ENCODE measurements at regions not wholly inside any gene's neighbourhood (a gene's known extent, or its start where the extent isn't known, plus 50 kb on each side); places are given as distances from the start of the nearest gene placed in this dataset.

DNA sequence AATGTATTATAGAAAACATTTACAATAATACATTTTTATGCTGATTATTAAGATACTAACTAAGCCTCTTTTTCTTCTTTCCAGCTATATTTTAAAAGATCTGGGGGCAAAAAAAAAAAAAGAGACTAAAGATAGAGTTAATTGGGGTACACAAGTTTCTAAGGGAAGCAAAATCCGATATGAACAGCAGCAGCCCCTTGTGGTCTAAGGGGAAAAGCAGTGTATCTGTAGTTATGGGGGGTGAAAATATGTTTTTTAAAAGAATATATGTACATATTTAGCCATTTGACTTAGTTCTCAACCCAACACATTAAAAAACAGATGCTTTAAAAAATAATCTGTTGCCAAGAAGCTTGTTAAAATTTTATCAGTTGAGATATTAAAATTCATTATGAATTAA is 134.3 kb upstream of the POU5F2 start:
- no peak for DNase-seq

- DNase-seq: no peak
These were observed 133.1 kb upstream of the POU5F2 start for GRCh38 chr5:93874491-93874890.

GRCh38 chr5:93874080-93874479 is 132.7 kb upstream of the POU5F2 start:
- no peak for DNase-seq

GRCh38 chr5:93873211-93873736 is 131.9 kb upstream of the POU5F2 start:
- DNase-seq: no peak

DNA sequence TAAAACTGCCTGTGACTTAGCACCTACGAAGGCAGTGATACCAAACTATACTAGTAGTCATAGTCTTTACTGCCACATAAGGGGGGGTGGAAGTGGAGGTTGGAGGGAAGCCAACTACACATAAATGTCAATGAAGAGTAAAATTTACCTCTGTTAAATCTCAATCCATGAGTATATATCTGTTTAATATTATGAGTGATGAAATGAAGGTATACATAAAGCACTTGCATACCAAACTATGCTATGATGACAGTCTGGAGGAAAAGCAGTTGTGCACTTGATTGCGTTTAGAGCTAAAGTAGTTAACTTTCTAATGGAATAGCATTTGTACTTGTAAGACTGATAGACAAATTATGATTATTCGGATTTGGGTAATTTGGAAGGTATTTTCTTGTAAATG is 129.2 kb upstream of the POU5F2 start:
- no peak for DNase-seq

DNA sequence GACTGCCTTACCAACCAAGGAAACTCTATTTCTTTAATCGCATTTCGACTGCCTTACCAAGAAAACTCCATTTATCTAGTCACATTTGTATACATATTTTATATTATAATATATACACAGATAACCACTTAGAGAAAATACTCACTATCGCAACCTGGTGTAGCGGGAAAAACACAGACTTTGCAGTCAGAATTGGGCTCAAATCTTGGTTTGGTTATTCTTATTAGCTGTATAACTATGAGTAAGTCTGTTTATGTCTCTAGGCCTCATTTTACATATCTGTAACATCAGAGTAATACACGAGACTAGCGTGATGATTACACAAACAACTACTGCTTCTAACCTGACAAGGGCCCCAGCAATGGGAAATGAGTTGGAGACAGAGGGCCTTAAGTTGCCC is 127.5 kb upstream of the POU5F2 start:
- no peak for DNase-seq

GRCh38 chr5:93850311-93850710 is 108.9 kb upstream of the POU5F2 start:
- DNase-seq: no peak

- no peak for DNase-seq
These were observed 104.0 kb upstream of the POU5F2 start for GRCh38 chr5:93845376-93845775.

GRCh38 chr5:93831449-93831848 is 90.0 kb upstream of the POU5F2 start:
- DNase-seq: no peak

- no peak for DNase-seq
These were observed 89.5 kb upstream of the POU5F2 start for GRCh38 chr5:93830893-93831292.

DNA sequence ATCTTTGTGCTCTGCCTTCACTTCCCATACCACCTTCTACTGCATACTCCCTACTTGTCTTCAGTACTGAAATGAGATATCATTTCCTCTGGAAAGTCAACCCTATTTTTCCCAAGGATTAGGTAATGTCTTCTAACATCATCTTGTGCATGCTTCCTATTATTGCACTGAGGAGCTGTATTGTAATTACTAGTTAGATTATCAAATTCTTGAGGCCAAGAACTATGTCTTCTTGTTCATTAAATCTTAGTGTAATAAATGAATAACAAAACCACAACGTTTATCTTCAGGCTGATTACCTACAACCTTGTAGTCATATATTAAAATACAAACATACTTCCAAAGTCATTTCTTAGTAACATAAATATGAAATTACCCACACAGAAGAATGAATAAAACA is 87.9 kb upstream of the POU5F2 start:
- DNase-seq: no peak

DNA sequence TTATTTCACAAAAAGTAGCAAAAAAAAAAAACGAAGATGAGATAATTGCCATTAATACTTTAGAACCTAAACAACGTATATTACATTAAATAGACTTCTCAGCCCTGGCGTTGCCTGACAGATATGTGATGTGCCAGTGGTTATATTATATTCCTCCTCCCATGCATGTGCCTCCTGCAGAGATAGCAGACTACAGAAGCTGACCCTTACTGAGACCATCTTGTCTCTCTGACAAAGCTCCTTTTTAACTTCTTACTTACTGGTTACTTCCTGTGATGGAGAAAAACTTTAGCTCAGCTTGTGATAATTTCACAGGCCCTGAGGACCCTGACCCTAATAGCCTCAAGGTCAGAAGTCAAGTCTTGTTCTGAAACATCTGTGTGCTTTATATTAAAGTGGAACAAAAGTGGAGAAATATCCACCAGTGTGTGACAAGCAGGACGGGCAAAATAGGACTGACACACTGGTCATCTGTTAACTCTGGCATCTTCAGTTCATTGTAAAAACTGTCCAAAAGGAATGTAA is 80.6 kb upstream of the POU5F2 start:
- no peak for DNase-seq

DNA sequence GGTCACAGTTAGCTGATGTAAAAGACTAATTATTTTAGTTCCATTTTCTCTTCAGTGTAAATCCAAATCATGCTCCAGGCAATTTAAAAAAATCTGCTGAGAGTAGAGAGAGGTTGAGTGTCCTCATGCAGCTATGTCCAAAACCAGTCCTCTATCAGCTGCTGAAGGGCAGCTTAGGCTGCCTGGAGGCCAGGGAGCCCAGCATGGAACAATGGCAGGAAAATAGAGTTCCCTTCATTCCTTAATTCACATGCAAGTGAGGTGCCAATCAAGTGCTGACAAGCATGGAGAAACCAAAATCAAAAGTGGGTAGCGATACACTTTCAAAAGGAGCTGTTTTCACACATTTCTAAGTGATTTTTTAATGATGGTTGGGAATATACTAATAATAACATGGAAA is 78.3 kb upstream of the POU5F2 start:
- no peak for DNase-seq

- DNase-seq: no peak
These were observed 69.4 kb upstream of the POU5F2 start for GRCh38 chr5:93810780-93811179.

- DNase-seq: no peak
These were observed 68.0 kb upstream of the POU5F2 start for GRCh38 chr5:93809430-93809829.

DNA sequence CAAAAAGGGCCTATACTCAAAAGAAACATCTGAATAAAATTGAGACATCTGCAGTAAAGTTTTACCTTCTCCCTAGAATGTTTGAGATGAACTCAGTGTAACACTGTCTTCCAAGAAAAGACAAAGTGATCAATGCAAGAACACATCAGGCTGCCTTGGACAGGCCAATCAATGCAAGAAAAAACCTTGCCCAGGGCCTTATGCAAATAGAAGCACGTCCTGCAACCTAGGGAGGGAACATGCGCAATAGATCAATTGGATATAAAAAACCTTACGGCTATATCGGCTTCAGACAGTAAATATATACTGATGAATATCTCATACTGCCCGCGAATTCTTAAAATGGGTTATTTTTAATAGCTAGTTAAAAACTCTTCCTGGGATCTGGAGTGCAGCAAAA is 66.4 kb upstream of the POU5F2 start:
- DNase-seq: no peak

DNA sequence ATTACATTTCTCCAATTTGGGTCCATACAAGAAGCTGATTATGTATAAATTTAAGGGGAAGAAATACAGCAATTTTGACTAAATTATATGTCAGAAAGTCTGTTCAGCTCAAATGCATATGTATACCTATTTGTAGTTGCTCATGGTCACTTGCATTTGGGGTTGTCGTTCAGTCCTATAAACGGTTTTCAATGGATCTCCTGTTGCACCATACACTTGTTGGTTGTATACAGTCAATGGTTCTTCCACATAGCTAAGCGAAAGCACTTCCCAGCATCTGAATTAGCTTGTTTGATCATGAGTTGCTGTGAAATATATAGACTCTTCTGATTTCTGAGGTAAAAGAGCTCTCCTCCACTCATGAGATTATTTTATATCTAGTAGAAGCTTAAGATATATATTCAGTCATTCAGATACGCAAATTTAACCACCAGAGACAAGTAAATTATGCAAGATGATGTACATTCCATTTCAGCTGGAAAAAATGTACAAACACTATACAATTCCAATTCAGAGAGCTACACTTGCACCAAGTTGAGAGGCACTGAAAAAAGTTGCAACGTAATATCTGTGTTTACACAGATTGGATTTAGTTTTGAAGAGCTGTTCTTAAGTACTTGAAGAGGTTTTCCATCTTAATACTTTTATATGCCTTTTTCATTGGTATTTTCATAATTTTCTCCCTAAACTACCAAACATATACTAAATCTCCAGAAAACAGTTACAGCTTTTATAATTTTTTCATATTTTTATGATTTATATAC is 64.4 kb upstream of the POU5F2 start:
- no peak for DNase-seq

DNA sequence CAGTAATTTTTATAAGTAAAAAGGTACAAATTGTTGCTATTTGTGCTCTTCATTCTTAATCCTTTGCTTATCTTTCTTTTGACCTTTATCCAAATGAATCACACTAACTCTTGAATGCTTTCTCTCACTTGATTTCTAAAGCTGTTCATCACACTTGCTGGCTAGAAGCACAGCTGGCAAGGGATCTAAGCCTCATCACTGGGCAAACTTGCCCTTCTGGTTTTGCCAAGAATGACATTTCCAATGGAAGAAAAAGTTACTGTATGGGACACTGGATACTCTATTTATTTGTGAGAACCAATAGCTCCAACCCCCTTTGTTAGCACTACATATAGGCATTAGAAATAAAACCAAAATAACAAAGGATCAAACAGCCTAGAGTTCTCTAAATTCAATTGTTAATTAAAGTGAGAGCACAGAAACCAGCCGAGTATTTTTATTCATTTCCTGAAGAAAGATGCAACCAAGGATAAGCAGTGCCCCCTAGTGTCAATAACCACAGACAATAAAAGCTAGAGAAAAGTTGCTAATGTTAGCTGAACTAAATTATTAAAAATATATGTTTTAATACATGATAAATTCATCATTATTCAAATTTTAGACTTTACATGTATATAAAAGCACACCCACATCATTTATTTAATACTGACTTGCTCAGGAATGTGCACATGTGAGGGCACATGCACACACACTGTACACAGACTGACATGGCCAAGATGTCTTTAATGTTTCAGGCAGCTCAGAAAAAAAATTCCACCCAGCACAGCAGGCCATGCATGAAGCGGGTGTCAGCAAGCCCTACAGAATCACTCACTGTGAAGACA is 59.8 kb upstream of the POU5F2 start:
- peak; percentile 59 for DNase-seq

DNA sequence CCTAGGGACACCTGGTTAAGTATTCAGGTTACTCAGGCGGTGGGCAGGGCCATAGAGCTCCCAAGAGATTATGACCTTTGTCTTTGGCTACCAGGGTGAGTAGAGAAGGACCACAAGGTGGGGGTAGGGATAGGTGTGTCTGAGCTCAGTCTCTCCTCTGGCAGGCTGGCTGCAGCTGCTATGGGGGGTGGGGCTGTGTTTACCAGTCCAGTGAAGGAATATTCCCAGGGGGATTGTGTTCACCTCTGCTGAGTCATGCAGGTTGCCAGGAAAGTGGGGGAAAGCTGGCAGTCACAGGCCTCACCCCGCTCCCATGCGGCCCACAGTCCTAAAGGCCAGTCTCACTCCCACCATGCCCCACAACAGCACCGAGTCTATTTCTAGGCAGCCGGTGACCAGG is 53.6 kb upstream of the POU5F2 start:
- DNase-seq: no peak

DNA sequence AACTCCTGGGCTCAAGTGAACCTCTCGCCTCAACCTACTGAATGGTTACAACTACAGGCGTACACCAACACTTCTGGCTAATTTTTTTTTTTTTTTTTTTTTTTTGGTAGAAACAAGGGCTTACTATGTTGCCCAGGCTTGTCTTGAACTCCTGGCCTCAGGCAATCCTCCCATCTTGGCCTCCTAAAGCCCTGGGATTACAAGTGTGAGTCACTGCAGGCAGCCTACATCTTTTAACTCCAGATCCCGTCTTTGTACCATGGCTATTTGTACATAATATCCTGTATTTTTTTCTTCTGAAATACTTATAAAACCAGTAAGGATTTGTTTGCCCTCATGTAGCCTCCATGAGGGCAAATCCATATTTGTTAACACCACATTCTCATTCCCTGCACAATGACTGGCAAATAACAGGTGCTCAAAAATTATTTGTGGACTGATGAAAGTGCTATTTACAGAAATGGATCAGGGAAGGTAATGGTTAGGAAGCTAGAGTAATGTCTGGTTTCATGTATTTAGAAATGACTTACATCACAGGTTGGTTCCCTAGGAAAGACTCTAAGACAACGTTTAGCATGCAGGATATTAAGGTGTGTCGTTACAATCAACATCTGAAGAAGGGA is 51.9 kb upstream of the POU5F2 start:
- no peak for DNase-seq

- DNase-seq: peak; percentile 45
These were observed 50.1 kb upstream of the POU5F2 start for GRCh38 chr5:93791518-93791972.

Data from NCI-H1092 treated with DMSO at 0.1 percent for 48 hours (cell line).